WTC11 (cell line): ENCODE measurements at regions not wholly inside any gene's neighbourhood (a gene's known extent, or its start where the extent isn't known, plus 50 kb on each side); places are given as distances from the start of the nearest gene placed in this dataset.

ENCODE experiments used
- ATAC-seq: fragments of 200-7000 bp; cut with Tn5 transposase; 2 replicates; pipeline ENCODE4 v1.10.0; 2021; ENCODE audit warnings: mild to moderate bottlenecking, moderate library complexity
- CTCF ChIA-PET: fragments of 300-600 bp; sonication (Branson Sonifier 250); formaldehyde crosslinking; loops from one replicate; lab custom pipeline; 2021; ENCODE audit warnings: antibody characterized with exemption; lab: Charles Lee
- POLR2A ChIA-PET: fragments of 350-600 bp; sonication (Branson Sonifier 250); formaldehyde crosslinking; loops from one replicate; lab custom pipeline; 2021; ENCODE audit warnings: antibody characterized with exemption; lab: Charles Lee
- DNase-seq: peaks from one replicate; pipeline ENCODE4 v3.0.0; 2021; ENCODE audit warnings: low spot score
- H3K27ac Mint-ChIP-seq: 2 replicates; pipeline ENCODE4 v1.8.0; 2021; ENCODE audit warnings: mixed read lengths
- H3K27me3 Mint-ChIP-seq: 2 replicates; pipeline ENCODE4 v1.8.0; 2021; ENCODE audit warnings: low read depth, mild to moderate bottlenecking, moderate library complexity, mixed read lengths
- H3K36me3 Mint-ChIP-seq: 2 replicates; pipeline ENCODE4 v1.8.0; 2021; ENCODE audit warnings: mixed read lengths
- H3K4me1 Mint-ChIP-seq: 2 replicates; pipeline ENCODE4 v1.8.0; 2022; ENCODE audit warnings: mixed read lengths
- H3K4me3 Mint-ChIP-seq: 2 replicates; pipeline ENCODE4 v1.8.0; 2021; ENCODE audit warnings: mild to moderate bottlenecking, moderate library complexity, mixed read lengths
- H3K9me3 Mint-ChIP-seq: 2 replicates; pipeline ENCODE4 v1.8.0; 2021; ENCODE audit warnings: mixed read lengths
- CBFB ChIP-seq: sonication (generic); formaldehyde crosslinking; IDR thresholded peaks from 2 replicates; pipeline ENCODE4 v1.8.1; 2022; ENCODE audit warnings: mild to moderate bottlenecking, low read depth, missing genetic modification reagents
- EMX1 ChIP-seq: fragments of 250-450 bp; sonication (Bioruptor Pico); IDR thresholded peaks from 2 replicates; pipeline ENCODE4 v1.8.0; 2021; ENCODE audit warnings: mild to moderate bottlenecking
- ESRRA ChIP-seq: sonication (generic); formaldehyde crosslinking; IDR thresholded peaks from 2 replicates; pipeline ENCODE4 v1.8.1; 2022; ENCODE audit warnings: mild to moderate bottlenecking, missing genetic modification reagents, borderline replicate concordance
- ETV6 ChIP-seq: sonication (generic); formaldehyde crosslinking; IDR thresholded peaks from 2 replicates; pipeline ENCODE4 v1.8.1; 2022; ENCODE audit warnings: mild to moderate bottlenecking, missing genetic modification reagents
- FOXK1 ChIP-seq: sonication (generic); formaldehyde crosslinking; IDR thresholded peaks from 2 replicates; pipeline ENCODE4 v1.8.0; 2022; ENCODE audit warnings: mild to moderate bottlenecking, moderate library complexity, missing genetic modification reagents
- GTF2I ChIP-seq: fragments of 250-450 bp; sonication (Bioruptor Pico); conservative IDR thresholded peaks from 2 replicates; pipeline ENCODE4 v1.4.0; 2021; ENCODE audit warnings: mild to moderate bottlenecking
- JAZF1 ChIP-seq: fragments of 250-450 bp; sonication (Bioruptor Pico); IDR thresholded peaks from 2 replicates; pipeline ENCODE4 v1.9.0; 2021; ENCODE audit warnings: moderate library complexity, mild to moderate bottlenecking, inconsistent platforms
- PRRX2 ChIP-seq: fragments of 250-450 bp; sonication (Bioruptor Pico); IDR thresholded peaks from 2 replicates; pipeline ENCODE4 v1.8.0; 2021; ENCODE audit warnings: mild to moderate bottlenecking
- RORB ChIP-seq: fragments of 250-450 bp; sonication (Bioruptor Pico); IDR thresholded peaks from 2 replicates; pipeline ENCODE4 v1.9.0; 2021; ENCODE audit warnings: mild to moderate bottlenecking
- SMAD3 ChIP-seq: sonication (generic); formaldehyde crosslinking; IDR thresholded peaks from 2 replicates; pipeline ENCODE4 v1.8.0; 2022; ENCODE audit warnings: missing genetic modification reagents, mild to moderate bottlenecking, borderline replicate concordance
- ZBTB21 ChIP-seq: sonication (generic); formaldehyde crosslinking; IDR thresholded peaks from 2 replicates; pipeline ENCODE4 v1.8.1; 2023; ENCODE audit warnings: mild to moderate bottlenecking, missing genetic modification reagents, borderline replicate concordance
- ZNF317 ChIP-seq: sonication (generic); formaldehyde crosslinking; IDR thresholded peaks from 2 replicates; pipeline ENCODE4 v1.8.1; 2023; ENCODE audit warnings: low read depth, mild to moderate bottlenecking, moderate library complexity, missing genetic modification reagents, borderline replicate concordance
- ZNF416 ChIP-seq: fragments of 250-450 bp; sonication (Bioruptor Pico); IDR thresholded peaks from 2 replicates; pipeline ENCODE4 v1.9.0; 2021; ENCODE audit warnings: mild to moderate bottlenecking, inconsistent platforms
- TF ChIP-seq, protein P1 (sequence below): sonication (generic); formaldehyde crosslinking; IDR thresholded peaks from 2 replicates; pipeline ENCODE4 v1.8.0; 2022; ENCODE audit warnings: mild to moderate bottlenecking, missing genetic modification reagents
- TF ChIP-seq, protein P2 (sequence below): fragments of 200-600 bp; IDR thresholded peaks from 2 replicates; pipeline ENCODE4 v1.8.0; 2022; ENCODE audit warnings: antibody characterized with exemption
- TF ChIP-seq, protein P3 (sequence below): fragments of 250-450 bp; sonication (Bioruptor Pico); IDR thresholded peaks from 2 replicates; pipeline ENCODE4 v1.9.0; 2021; ENCODE audit warnings: moderate library complexity, mild to moderate bottlenecking, inconsistent platforms, borderline replicate concordance
- TF ChIP-seq, protein P4 (sequence below): sonication (generic); formaldehyde crosslinking; IDR thresholded peaks from 2 replicates; pipeline ENCODE4 v1.8.1; 2023; ENCODE audit warnings: mild to moderate bottlenecking, missing genetic modification reagents, moderate library complexity
- TF ChIP-seq, protein P5 (sequence below): sonication (generic); formaldehyde crosslinking; IDR thresholded peaks from 2 replicates; pipeline ENCODE4 v1.8.1; 2023; ENCODE audit warnings: mild to moderate bottlenecking, missing genetic modification reagents, borderline replicate concordance
- TF ChIP-seq, protein P6 (sequence below): fragments of 250-450 bp; sonication (Bioruptor Pico); conservative IDR thresholded peaks from 2 replicates; pipeline ENCODE4 v1.9.0; 2021; ENCODE audit warnings: mild to moderate bottlenecking
- TF ChIP-seq, protein P7 (sequence below): sonication (generic); formaldehyde crosslinking; IDR thresholded peaks from 2 replicates; pipeline ENCODE4 v1.8.0; 2022; ENCODE audit warnings: mild to moderate bottlenecking, missing genetic modification reagents

DNA sequence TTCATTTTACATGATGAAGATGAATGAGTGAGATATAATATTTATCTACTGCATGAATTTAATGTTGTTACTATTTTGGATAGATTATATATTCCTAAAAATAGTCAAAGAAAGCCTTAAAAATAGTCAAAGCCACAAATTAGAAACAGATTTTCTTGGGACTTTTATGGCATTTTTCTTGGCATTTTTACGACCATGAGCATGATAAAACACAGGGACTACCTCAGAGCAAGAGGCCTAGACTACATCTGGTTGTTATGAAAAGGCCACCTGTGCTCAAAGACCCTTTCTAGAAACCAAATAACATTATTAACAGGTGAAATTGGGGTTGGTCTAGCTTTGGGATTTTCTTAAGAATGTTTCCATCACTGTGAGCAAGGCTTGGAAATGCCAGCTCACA is 281.0 kb downstream of the OXSM start:
- no peaks in the 10 kb centered on the region for H3K9me3 Mint-ChIP-seq
- CTCF ChIA-PET, result no interaction called here
- TF ChIP-seq FOXK1, result no peak
- TF ChIP-seq, protein P1, sequence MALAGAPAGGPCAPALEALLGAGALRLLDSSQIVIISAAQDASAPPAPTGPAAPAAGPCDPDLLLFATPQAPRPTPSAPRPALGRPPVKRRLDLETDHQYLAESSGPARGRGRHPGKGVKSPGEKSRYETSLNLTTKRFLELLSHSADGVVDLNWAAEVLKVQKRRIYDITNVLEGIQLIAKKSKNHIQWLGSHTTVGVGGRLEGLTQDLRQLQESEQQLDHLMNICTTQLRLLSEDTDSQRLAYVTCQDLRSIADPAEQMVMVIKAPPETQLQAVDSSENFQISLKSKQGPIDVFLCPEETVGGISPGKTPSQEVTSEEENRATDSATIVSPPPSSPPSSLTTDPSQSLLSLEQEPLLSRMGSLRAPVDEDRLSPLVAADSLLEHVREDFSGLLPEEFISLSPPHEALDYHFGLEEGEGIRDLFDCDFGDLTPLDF (CRISPR knock-in tag), result no peak
- TF ChIP-seq, protein P2, sequence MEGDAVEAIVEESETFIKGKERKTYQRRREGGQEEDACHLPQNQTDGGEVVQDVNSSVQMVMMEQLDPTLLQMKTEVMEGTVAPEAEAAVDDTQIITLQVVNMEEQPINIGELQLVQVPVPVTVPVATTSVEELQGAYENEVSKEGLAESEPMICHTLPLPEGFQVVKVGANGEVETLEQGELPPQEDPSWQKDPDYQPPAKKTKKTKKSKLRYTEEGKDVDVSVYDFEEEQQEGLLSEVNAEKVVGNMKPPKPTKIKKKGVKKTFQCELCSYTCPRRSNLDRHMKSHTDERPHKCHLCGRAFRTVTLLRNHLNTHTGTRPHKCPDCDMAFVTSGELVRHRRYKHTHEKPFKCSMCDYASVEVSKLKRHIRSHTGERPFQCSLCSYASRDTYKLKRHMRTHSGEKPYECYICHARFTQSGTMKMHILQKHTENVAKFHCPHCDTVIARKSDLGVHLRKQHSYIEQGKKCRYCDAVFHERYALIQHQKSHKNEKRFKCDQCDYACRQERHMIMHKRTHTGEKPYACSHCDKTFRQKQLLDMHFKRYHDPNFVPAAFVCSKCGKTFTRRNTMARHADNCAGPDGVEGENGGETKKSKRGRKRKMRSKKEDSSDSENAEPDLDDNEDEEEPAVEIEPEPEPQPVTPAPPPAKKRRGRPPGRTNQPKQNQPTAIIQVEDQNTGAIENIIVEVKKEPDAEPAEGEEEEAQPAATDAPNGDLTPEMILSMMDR, result no peak
- TF ChIP-seq ZNF317 (CRISPR knock-in tag), result no peak
- no peak for TF ChIP-seq ZBTB21 (CRISPR knock-in tag)
- TF ChIP-seq, protein P3, sequence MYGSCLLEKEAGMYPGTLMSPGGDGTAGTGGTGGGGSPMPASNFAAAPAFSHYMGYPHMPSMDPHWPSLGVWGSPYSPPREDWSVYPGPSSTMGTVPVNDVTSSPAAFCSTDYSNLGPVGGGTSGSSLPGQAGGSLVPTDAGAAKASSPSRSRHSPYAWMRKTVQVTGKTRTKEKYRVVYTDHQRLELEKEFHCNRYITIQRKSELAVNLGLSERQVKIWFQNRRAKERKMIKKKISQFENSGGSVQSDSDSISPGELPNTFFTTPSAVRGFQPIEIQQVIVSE (CRISPR knock-in tag), result no peak
- TF ChIP-seq ESRRA (CRISPR knock-in tag), result no peak
- TF ChIP-seq ZNF416, result no peak
- TF ChIP-seq, protein P4, sequence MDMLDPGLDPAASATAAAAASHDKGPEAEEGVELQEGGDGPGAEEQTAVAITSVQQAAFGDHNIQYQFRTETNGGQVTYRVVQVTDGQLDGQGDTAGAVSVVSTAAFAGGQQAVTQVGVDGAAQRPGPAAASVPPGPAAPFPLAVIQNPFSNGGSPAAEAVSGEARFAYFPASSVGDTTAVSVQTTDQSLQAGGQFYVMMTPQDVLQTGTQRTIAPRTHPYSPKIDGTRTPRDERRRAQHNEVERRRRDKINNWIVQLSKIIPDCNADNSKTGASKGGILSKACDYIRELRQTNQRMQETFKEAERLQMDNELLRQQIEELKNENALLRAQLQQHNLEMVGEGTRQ (CRISPR knock-in tag), result no peak
- no peak for TF ChIP-seq SMAD3 (CRISPR knock-in tag)
- no peak for TF ChIP-seq GTF2I (CRISPR knock-in tag)
- no peak for TF ChIP-seq ETV6 (CRISPR knock-in tag)
- TF ChIP-seq PRRX2, result no peak
- no peak for TF ChIP-seq EMX1 (CRISPR knock-in tag)
- TF ChIP-seq, protein P5, sequence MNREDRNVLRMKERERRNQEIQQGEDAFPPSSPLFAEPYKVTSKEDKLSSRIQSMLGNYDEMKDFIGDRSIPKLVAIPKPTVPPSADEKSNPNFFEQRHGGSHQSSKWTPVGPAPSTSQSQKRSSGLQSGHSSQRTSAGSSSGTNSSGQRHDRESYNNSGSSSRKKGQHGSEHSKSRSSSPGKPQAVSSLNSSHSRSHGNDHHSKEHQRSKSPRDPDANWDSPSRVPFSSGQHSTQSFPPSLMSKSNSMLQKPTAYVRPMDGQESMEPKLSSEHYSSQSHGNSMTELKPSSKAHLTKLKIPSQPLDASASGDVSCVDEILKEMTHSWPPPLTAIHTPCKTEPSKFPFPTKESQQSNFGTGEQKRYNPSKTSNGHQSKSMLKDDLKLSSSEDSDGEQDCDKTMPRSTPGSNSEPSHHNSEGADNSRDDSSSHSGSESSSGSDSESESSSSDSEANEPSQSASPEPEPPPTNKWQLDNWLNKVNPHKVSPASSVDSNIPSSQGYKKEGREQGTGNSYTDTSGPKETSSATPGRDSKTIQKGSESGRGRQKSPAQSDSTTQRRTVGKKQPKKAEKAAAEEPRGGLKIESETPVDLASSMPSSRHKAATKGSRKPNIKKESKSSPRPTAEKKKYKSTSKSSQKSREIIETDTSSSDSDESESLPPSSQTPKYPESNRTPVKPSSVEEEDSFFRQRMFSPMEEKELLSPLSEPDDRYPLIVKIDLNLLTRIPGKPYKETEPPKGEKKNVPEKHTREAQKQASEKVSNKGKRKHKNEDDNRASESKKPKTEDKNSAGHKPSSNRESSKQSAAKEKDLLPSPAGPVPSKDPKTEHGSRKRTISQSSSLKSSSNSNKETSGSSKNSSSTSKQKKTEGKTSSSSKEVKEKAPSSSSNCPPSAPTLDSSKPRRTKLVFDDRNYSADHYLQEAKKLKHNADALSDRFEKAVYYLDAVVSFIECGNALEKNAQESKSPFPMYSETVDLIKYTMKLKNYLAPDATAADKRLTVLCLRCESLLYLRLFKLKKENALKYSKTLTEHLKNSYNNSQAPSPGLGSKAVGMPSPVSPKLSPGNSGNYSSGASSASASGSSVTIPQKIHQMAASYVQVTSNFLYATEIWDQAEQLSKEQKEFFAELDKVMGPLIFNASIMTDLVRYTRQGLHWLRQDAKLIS (CRISPR knock-in tag), result no peak
- no peak for TF ChIP-seq RORB (CRISPR knock-in tag)
- no peak for TF ChIP-seq CBFB
- TF ChIP-seq, protein P6, sequence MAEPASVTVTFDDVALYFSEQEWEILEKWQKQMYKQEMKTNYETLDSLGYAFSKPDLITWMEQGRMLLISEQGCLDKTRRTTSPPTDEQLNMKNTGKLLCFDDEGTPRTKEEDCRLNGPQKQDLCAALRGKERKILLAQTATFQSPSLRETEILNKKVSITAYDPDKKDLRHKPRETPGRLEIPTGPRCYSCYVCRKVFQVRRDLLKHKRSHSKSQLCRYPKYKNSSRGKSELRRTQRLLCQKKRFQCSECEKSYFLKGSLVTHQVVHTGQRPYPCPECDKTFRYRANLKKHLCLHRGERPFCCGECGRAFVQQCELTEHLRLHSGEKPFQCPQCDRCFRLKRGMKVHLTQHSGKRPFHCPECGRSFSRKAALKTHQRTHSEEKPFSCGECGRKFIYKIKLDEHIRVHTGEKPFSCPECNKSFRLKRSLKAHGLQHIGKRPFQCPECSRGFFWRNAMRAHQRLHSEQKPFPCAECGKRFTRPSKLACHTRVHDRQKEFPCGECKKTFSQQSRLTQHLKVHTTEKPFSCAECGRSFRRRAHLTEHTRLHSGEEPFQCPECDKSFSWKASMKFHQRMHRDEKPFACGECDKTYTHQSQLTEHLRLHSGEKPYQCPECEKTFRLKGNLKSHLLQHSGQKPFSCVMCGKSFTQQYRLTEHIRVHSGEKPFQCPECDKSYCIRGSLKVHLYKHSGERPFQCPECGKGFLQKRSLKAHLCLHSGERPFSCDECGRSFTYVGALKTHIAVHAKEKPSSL (CRISPR knock-in tag), result no peak
- TF ChIP-seq, protein P7, sequence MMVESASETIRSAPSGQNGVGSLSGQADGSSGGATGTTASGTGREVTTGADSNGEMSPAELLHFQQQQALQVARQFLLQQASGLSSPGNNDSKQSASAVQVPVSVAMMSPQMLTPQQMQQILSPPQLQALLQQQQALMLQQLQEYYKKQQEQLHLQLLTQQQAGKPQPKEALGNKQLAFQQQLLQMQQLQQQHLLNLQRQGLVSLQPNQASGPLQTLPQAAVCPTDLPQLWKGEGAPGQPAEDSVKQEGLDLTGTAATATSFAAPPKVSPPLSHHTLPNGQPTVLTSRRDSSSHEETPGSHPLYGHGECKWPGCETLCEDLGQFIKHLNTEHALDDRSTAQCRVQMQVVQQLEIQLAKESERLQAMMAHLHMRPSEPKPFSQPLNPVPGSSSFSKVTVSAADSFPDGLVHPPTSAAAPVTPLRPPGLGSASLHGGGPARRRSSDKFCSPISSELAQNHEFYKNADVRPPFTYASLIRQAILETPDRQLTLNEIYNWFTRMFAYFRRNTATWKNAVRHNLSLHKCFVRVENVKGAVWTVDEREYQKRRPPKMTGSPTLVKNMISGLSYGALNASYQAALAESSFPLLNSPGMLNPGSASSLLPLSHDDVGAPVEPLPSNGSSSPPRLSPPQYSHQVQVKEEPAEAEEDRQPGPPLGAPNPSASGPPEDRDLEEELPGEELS (CRISPR knock-in tag), result no peak
- no peak for TF ChIP-seq JAZF1 (CRISPR knock-in tag)
- TF ChIP-seq, all 79 proteins: peak for 0

More for the DNA sequence above, 281.0 kb downstream of the OXSM start:
- Mint-ChIP-seq H3K27ac (no peak overlapping the region), H3K4me3 (no peak overlapping the region), H3K27me3 (no peaks in the 10 kb centered on the region), H3K36me3 (no peaks in the 10 kb centered on the region), H3K4me1 (no peaks in the 10 kb centered on the region)
- DNase-seq, result no peak
- no peak for ATAC-seq
- POLR2A ChIA-PET, result no interaction called here
